Caco-2 (cell line): ENCODE measurements at regions not wholly inside any gene's neighbourhood (a gene's known extent, or its start where the extent isn't known, plus 50 kb on each side); places are given as distances from the start of the nearest gene placed in this dataset.

Experiments
- BruUV-seq: library from RNA; stranded (reverse); fragments of 400-500 nt; replicated peaks from 2 replicates; lab custom pipeline; 2021; lab: Mats Ljungman, UMichigan
- CTCF ChIA-PET: fragments of 300-600 bp; sonication (Branson Sonifier 250); formaldehyde crosslinking; loops from one replicate; lab custom pipeline; 2022; ENCODE audit warnings: antibody characterized with exemption; lab: Charles Lee
- POLR2A ChIA-PET: fragments of 300-600 bp; sonication (Branson Sonifier 250); formaldehyde crosslinking; loops from one replicate; lab custom pipeline; 2022; ENCODE audit warnings: antibody characterized with exemption; lab: Charles Lee
- DNase-seq, 2 experiments: peaks; one replicate each; pipeline versions ENCODE4 v3.0.0 to v3.0.0-alpha.2; 2020 to 2022
- H3K27me3 ChIP-seq: replicated peaks from 2 replicates; pipeline ENCODE4 v1.6.0; 2011; ENCODE audit warnings: low read length; ENCODE audit not compliant: control insufficient read depth, insufficient read depth
- H3K36me3 ChIP-seq: 2 replicates; pipeline ENCODE4 v1.5.1; 2011; ENCODE audit warnings: low read length; ENCODE audit not compliant: control insufficient read depth, insufficient read depth
- H3K4me1 ChIP-seq: fragments of 250-450 bp; sonication (Bioruptor Pico); 2 replicates; pipeline ENCODE4 v1.5.1; 2020; ENCODE audit warnings: mild to moderate bottlenecking
- H3K4me3 ChIP-seq: 2 replicates; pipeline ENCODE4 v1.5.1; 2011; ENCODE audit warnings: low read depth, mild to moderate bottlenecking, control low read depth, low read length
- H3K9me3 ChIP-seq: fragments of 250-450 bp; sonication (Bioruptor Pico); 2 replicates; pipeline ENCODE4 v1.5.1; 2020; ENCODE audit warnings: mild to moderate bottlenecking, moderate library complexity
- H3K27ac Mint-ChIP-seq: one replicate; pipeline ENCODE4 v1.8.0; 2022; ENCODE audit warnings: mixed read lengths; ENCODE audit not compliant: unreplicated experiment
- H3K27me3 Mint-ChIP-seq: one replicate; pipeline ENCODE4 v1.8.0; 2022; ENCODE audit warnings: mixed read lengths; ENCODE audit not compliant: insufficient read depth, unreplicated experiment
- H3K36me3 Mint-ChIP-seq: one replicate; pipeline ENCODE4 v1.8.0; 2022; ENCODE audit warnings: mild to moderate bottlenecking, mixed read lengths; ENCODE audit not compliant: insufficient read depth, unreplicated experiment
- H3K4me1 Mint-ChIP-seq: one replicate; pipeline ENCODE4 v1.8.0; 2022; ENCODE audit warnings: low read depth, mixed read lengths; ENCODE audit not compliant: unreplicated experiment
- H3K4me3 Mint-ChIP-seq: one replicate; pipeline ENCODE4 v1.8.0; 2022; ENCODE audit warnings: mild to moderate bottlenecking, moderate library complexity, mixed read lengths; ENCODE audit not compliant: unreplicated experiment
- H3K9me3 Mint-ChIP-seq: one replicate; pipeline ENCODE4 v1.8.0; 2022; ENCODE audit warnings: mixed read lengths; ENCODE audit not compliant: unreplicated experiment
- intact Hi-C: fragments of 100-400 bp; cut with micrococcal nuclease; formaldehyde crosslinking; loops from one replicate; pipeline ENCODE4 v1.10.0; 2022; ENCODE audit not compliant: unreplicated experiment
- TF ChIP-seq, protein P1 (sequence below), 2 experiments: fragments of 200-600 bp in 1 of 2; IDR thresholded peaks; 1 replicate in 1 of 2; 2 replicates in 1 of 2; pipeline versions ENCODE4 v1.5.1 to v1.8.0; 2011 to 2022; ENCODE audit warnings: antibody characterized with exemption in 1 of 2, control low read depth in 1 of 2, inconsistent platforms in 1 of 2, low read depth in 1 of 2, low read length in 1 of 2, mild to moderate bottlenecking in 1 of 2, moderate library complexity in 1 of 2; ENCODE audit not compliant: insufficient read depth in 1 of 2, severe bottlenecking in 1 of 2, unreplicated experiment in 1 of 2

DNA sequence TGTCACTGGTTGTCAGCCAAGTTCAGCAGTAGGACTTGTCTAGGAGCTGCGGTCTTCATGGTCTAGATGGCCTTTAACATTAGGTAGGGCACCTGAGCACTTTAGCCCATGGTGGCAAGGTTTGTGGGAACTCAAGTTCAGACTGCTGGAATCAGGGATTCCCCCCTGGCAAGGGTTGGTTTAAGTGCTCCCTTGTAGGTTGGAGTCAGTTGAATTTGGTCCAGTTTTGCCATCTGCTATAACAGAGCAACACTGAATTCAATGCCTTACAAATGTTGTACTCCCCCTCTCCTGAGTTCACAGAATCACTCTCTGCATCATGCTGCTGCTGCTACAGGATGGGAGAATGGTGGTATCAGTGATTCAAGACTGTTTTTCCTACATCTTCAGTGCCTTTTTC, 509.3 kb downstream of the VGLL3 start:
- no peaks in the 10 kb centered on the region for H3K27me3 Mint-ChIP-seq
- no peak for DNase-seq
- H3K27ac Mint-ChIP-seq, result no peak overlapping the region
- H3K36me3 ChIP-seq, result no peaks in the 10 kb centered on the region
- intact Hi-C loops, result no loop called here
- H3K4me3 ChIP-seq, result no peak overlapping the region
- H3K27me3 ChIP-seq, result no peaks in the 10 kb centered on the region
- no peaks in the 10 kb centered on the region for H3K4me1 Mint-ChIP-seq
- ChIA-PET POLR2A (no interaction called here), CTCF (no interaction called here)
- no peak overlapping the region for H3K4me3 Mint-ChIP-seq
- no peaks in the 10 kb centered on the region for H3K4me1 ChIP-seq
- TF ChIP-seq, protein P1, sequence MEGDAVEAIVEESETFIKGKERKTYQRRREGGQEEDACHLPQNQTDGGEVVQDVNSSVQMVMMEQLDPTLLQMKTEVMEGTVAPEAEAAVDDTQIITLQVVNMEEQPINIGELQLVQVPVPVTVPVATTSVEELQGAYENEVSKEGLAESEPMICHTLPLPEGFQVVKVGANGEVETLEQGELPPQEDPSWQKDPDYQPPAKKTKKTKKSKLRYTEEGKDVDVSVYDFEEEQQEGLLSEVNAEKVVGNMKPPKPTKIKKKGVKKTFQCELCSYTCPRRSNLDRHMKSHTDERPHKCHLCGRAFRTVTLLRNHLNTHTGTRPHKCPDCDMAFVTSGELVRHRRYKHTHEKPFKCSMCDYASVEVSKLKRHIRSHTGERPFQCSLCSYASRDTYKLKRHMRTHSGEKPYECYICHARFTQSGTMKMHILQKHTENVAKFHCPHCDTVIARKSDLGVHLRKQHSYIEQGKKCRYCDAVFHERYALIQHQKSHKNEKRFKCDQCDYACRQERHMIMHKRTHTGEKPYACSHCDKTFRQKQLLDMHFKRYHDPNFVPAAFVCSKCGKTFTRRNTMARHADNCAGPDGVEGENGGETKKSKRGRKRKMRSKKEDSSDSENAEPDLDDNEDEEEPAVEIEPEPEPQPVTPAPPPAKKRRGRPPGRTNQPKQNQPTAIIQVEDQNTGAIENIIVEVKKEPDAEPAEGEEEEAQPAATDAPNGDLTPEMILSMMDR (IDR thresholded peaks at IDR 0.05; ENCODE audit: insufficient read depth in 1 of 2, low read depth in 1 of 2, low read length in 1 of 2, severe bottlenecking in 1 of 2, unreplicated experiment in 1 of 2), result no peak
- peaks cover 11% of the 10 kb centered on the region for H3K9me3 Mint-ChIP-seq
- H3K9me3 ChIP-seq, result no peaks in the 10 kb centered on the region
- H3K36me3 Mint-ChIP-seq, result no peaks in the 10 kb centered on the region
- no TSS peak for BruUV-seq

DNA sequence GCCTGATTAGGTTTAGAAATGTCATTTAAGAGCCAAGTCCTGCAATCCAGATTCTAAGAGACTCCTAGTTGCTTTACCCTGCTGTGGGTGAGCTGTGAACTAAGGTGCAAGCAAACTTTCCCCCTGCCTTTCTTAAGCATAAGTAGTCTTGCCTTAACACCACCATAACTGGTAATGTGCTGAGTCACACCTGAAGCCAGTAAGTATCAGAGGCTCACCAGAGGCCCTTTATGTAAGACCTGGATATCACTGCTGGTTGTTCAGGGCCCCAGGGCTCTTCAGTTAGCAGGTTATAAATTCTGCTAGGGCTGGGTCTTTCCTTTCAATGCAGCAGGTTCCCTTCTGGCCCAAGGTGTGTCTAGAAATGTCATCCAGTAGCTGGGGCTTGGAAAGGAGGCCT, 509.9 kb downstream of the VGLL3 start:
- Mint-ChIP-seq H3K27me3 (no peaks in the 10 kb centered on the region), H3K9me3 (peaks cover 11% of the 10 kb centered on the region), H3K4me3 (no peak overlapping the region), H3K4me1 (no peaks in the 10 kb centered on the region), H3K27ac (no peak overlapping the region), H3K36me3 (no peaks in the 10 kb centered on the region)
- DNase-seq, result no peak
- Histone ChIP-seq H3K9me3 (no peaks in the 10 kb centered on the region), H3K36me3 (no peaks in the 10 kb centered on the region), H3K27me3 (no peaks in the 10 kb centered on the region), H3K4me3 (no peak overlapping the region), H3K4me1 (no peaks in the 10 kb centered on the region)
- CTCF ChIA-PET, result no interaction called here
- TF ChIP-seq, protein P1 (IDR thresholded peaks at IDR 0.05; ENCODE audit: insufficient read depth in 1 of 2, low read depth in 1 of 2, low read length in 1 of 2, severe bottlenecking in 1 of 2, unreplicated experiment in 1 of 2), result no peak
- POLR2A ChIA-PET, result no interaction called here
- intact Hi-C loops, result no loop called here
- BruUV-seq, result no TSS peak

DNA sequence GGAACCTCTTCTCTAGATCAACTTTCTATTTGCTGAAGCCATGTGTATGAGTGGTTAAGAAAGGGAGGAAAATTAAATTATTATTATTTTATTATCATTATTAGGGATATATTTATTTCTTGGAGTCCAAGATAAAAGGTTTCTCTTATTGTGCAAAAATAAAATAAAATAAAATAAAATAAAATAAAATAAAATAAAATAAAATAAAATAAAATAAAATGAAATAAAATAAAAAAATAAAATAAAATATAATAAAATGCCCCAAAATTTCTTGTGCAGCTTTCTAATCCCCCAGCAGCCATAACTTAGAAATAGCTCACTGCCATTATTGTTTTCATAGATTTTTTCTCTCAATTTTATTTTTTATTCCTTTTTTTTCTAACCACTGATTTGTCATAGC, 526.8 kb downstream of the VGLL3 start:
- intact Hi-C loops, result no loop called here
- Mint-ChIP-seq H3K4me1 (no peaks in the 10 kb centered on the region), H3K9me3 (no peaks in the 10 kb centered on the region), H3K4me3 (no peak overlapping the region), H3K27me3 (no peaks in the 10 kb centered on the region), H3K36me3 (no peaks in the 10 kb centered on the region), H3K27ac (no peak overlapping the region)
- no peaks in the 10 kb centered on the region for H3K27me3 ChIP-seq
- DNase-seq, result no peak
- no TSS peak for BruUV-seq
- ChIA-PET CTCF (no interaction called here), POLR2A (no interaction called here)
- H3K4me3 ChIP-seq, result no peak overlapping the region
- TF ChIP-seq, protein P1 (IDR thresholded peaks at IDR 0.05; ENCODE audit: insufficient read depth in 1 of 2, low read depth in 1 of 2, low read length in 1 of 2, severe bottlenecking in 1 of 2, unreplicated experiment in 1 of 2), result no peak
- no peaks in the 10 kb centered on the region for H3K4me1 ChIP-seq
- no peaks in the 10 kb centered on the region for H3K9me3 ChIP-seq
- no peaks in the 10 kb centered on the region for H3K36me3 ChIP-seq
